ENCODE measurements at regions not wholly inside any gene's neighbourhood (a gene's known extent, or its start where the extent isn't known, plus 50 kb on each side); places are given as distances from the start of the nearest gene placed in this dataset.

DNA sequence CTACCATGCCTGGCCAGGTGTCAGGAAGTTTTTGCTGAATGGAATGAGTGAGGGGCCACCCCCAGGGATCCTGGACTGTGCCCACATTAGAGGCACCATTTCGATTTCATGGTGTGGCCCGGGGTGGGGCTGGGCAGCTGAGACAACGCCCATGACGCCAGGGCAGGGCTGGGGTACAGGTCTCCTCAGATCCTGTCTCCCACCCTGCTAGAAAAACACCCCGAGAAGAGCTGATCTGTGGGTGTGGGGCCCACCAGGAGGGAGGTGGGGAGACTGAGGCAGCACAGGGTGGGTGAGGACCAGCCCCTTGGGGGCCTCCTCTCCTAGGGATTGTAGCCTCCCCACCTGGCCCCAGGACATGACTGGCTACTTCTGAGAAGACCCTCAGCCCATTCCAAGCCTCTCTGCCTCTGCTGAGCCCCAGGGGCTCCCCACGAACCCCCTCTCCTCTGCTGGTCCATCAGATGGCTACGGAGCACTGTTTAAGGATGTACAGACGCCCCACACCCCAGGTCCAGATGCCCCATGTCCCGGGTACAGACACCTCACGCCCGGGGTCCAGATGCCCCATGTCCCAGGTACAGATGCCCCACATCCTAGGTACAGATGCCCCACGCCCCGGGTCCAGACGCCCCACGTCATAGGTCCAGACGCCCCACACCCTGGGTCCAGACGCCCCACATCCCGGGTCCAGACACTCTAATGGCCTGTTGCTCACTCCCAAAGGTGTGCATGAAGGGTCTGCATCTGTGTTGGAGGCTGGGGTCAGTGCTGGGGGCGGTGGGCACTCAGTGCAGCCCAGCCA lies 99.4 kb downstream of the MICALL2 start:
- DNase-seq = no peak
- no peak overlapping the region for H3K27ac Mint-ChIP-seq
- H3K9me3 Mint-ChIP-seq = no peaks in the 10 kb centered on the region
- TF ChIP-seq, protein P1, sequence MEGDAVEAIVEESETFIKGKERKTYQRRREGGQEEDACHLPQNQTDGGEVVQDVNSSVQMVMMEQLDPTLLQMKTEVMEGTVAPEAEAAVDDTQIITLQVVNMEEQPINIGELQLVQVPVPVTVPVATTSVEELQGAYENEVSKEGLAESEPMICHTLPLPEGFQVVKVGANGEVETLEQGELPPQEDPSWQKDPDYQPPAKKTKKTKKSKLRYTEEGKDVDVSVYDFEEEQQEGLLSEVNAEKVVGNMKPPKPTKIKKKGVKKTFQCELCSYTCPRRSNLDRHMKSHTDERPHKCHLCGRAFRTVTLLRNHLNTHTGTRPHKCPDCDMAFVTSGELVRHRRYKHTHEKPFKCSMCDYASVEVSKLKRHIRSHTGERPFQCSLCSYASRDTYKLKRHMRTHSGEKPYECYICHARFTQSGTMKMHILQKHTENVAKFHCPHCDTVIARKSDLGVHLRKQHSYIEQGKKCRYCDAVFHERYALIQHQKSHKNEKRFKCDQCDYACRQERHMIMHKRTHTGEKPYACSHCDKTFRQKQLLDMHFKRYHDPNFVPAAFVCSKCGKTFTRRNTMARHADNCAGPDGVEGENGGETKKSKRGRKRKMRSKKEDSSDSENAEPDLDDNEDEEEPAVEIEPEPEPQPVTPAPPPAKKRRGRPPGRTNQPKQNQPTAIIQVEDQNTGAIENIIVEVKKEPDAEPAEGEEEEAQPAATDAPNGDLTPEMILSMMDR (IDR thresholded peaks at IDR 0.05) = no peak
- no peaks in the 10 kb centered on the region for H3K36me3 Mint-ChIP-seq (ENCODE audit: low read depth)
- no peak overlapping the region for H3K4me3 Mint-ChIP-seq
- H3K27me3 Mint-ChIP-seq (ENCODE audit: insufficient read depth) = peaks cover 12% of the 10 kb centered on the region
- no peaks in the 10 kb centered on the region for H3K4me1 Mint-ChIP-seq (ENCODE audit: low read depth)

DNA sequence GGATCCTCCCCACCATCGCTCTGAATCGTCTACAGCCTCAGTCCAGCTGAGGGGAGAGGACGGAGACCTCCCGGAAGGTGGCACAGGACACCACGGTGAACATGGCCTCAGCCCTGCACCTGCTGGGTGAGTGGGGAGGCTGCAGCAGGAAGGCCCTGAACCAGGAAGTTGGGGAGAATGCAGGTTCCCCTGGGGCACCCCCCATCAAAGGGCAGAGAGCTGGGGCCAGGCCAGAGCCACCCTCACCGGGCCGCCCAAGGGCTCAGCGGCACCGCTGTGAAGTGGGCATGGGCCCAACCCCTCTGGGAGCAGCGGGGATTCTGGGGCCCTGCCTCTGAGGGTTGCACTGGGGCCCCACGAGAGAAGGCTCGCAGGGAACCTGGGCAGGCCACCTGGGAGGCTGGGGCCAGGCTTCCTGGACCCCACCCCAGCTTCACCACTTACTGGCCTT lies 98.7 kb downstream of the MICALL2 start:
- peaks cover under 1% of the 10 kb centered on the region; the same call in 1 of the 2 replicates for H3K9me3 Mint-ChIP-seq
- no peaks in the 10 kb centered on the region for H3K36me3 Mint-ChIP-seq (ENCODE audit: low read depth)
- H3K4me1 Mint-ChIP-seq (ENCODE audit: low read depth) = no peaks in the 10 kb centered on the region
- TF ChIP-seq, protein P1 (IDR thresholded peaks at IDR 0.05) = no peak
- H3K4me3 Mint-ChIP-seq = no peak overlapping the region
- DNase-seq = no peak
- peaks cover 12% of the 10 kb centered on the region for H3K27me3 Mint-ChIP-seq (ENCODE audit: insufficient read depth)
- H3K27ac Mint-ChIP-seq = no peak overlapping the region

DNA sequence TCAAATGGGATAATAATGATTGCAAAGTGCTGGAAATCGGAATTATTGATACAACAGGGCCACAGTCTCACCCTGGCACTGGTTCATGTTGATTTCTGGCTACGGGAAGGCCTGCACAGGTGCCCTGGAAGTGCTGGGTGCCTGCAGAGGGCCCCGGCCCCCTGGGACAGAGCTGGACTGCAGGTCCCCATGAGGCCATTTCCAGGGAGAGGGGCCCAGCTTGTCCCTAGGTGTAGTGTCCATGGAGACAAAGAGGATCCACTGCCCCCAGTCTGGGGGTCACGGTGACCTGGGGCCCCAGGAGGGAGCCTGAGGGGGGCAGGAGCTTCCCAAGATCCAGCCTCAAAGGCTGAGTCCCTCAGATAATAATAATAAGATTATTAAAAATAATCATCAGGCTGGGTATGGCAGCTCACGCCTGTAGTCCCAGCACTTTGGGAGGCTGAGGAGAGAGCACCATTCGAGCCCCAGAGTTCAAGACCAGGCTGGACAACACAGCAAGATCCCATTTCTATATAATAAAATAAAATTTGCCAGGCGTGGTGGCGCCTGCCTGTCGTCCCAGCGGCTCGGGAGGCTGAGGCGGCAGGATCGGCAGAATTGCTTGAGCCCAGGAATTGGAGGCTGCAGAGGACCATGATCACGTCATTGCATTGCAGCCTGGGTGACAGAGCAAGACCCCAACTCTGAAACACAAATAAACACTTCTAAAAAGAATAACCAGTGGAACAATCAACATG lies 98.1 kb downstream of the MICALL2 start:
- no peaks in the 10 kb centered on the region for H3K4me1 Mint-ChIP-seq (ENCODE audit: low read depth)
- peaks cover 17% of the 10 kb centered on the region for H3K27me3 Mint-ChIP-seq (ENCODE audit: insufficient read depth)
- DNase-seq = no peak
- TF ChIP-seq, protein P1 (IDR thresholded peaks at IDR 0.05) = no peak
- no peak overlapping the region for H3K4me3 Mint-ChIP-seq
- H3K27ac Mint-ChIP-seq = no peak overlapping the region
- H3K9me3 Mint-ChIP-seq = peaks cover 7% of the 10 kb centered on the region; the same call in 1 of the 2 replicates
- H3K36me3 Mint-ChIP-seq (ENCODE audit: low read depth) = 0 out of 2 replicates have a peak, but pooled peaks cover 4% of the 10 kb centered on the region

DNA sequence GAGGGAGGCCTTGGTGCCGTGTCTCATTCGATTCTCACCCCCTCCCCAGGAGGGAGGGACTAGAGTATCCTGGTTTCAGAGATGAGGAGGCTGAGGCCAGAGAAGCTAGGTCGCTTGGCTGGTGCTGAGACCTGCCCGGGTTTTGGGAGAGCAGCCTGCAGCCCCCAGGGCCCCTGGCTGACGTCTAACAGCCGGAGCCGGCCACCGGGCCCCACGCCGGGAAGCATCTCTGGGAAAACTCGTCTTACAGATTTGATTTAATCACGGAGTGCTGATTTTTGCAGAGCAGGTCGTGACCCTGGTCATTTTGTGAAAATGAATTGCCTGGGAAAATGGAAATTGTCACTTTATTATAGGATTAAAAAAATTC lies 97.5 kb downstream of the MICALL2 start:
- TF ChIP-seq, protein P1 (IDR thresholded peaks at IDR 0.05) = no peak
- Mint-ChIP-seq H3K36me3 (ENCODE audit: low read depth) (0 out of 2 replicates have a peak, but pooled peaks cover 4% of the 10 kb centered on the region), H3K9me3 (peaks cover 7% of the 10 kb centered on the region; the same call in 1 of the 2 replicates), H3K27me3 (ENCODE audit: insufficient read depth) (peaks cover 20% of the 10 kb centered on the region), H3K4me1 (ENCODE audit: low read depth) (no peaks in the 10 kb centered on the region), H3K27ac (no peak overlapping the region), H3K4me3 (no peak overlapping the region)
- no peak for DNase-seq

DNA sequence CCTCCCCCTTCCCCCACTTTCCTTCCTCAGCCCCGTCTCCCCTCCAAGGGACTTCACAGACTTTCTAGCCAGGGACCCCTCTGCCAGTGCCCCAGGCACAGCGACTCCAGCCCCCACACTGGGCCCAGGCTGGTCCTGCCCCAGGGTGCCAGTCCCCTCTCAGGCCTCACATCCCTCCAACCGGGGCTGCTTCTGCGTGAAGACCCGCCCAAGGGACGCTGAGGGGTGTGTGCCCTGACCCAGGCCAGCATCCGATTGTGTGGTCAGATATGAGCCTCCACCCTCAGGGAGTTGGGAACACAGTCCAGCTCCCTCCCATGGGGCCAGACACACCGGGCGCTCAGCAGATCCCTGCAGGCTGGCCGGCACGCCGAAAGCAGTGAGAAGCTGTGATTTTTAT lies 97.0 kb downstream of the MICALL2 start:
- Mint-ChIP-seq H3K27ac (no peak overlapping the region), H3K4me1 (ENCODE audit: low read depth) (peaks cover under 1% of the 10 kb centered on the region; the same call in 1 of the 2 replicates), H3K27me3 (ENCODE audit: insufficient read depth) (peaks cover 23% of the 10 kb centered on the region), H3K4me3 (no peak overlapping the region), H3K36me3 (ENCODE audit: low read depth) (0 out of 2 replicates have a peak, but pooled peaks cover 4% of the 10 kb centered on the region), H3K9me3 (peaks cover 7% of the 10 kb centered on the region; the same call in 1 of the 2 replicates)
- DNase-seq = no peak
- TF ChIP-seq, protein P1 (IDR thresholded peaks at IDR 0.05) = no peak
